OCI-LY1 (cell line): ENCODE measurements at regions not wholly inside any gene's neighbourhood (a gene's known extent, or its start where the extent isn't known, plus 50 kb on each side); places are given as distances from the start of the nearest gene placed in this dataset.

Experiments used
- H2AFZ ChIP-seq: fragments of 200-600 bp; sonication (generic), shearing (Covaris generic); 2 replicates; pipeline ENCODE4 v1.6.0; 2014; ENCODE audit warnings: antibody characterized with exemption, mild to moderate bottlenecking, low read length
- H3F3A ChIP-seq: fragments of 200-600 bp; sonication (generic), shearing (Covaris generic); 2 replicates; pipeline ENCODE4 v1.6.0; 2014; ENCODE audit warnings: mild to moderate bottlenecking, antibody characterized with exemption, low read length, moderate library complexity; ENCODE audit not compliant: insufficient read depth
- H3K27ac ChIP-seq: fragments of 200-600 bp; sonication (generic); 2 replicates; pipeline ENCODE4 v1.5.1; 2014; ENCODE audit warnings: low read length, mixed run types, mild to moderate bottlenecking, low read depth; ENCODE audit not compliant: poor library complexity, severe bottlenecking
- H3K27me3 ChIP-seq: fragments of 200-600 bp; sonication (generic); 2 replicates; pipeline ENCODE4 v1.6.0; 2014; ENCODE audit warnings: antibody characterized with exemption, mild to moderate bottlenecking, low read length, moderate library complexity; ENCODE audit not compliant: insufficient read depth
- H3K36me3 ChIP-seq: fragments of 200-600 bp; sonication (generic); 2 replicates; pipeline ENCODE4 v1.6.1; 2014; ENCODE audit warnings: mild to moderate bottlenecking, antibody characterized with exemption, low read length, moderate library complexity, mixed read lengths; ENCODE audit not compliant: insufficient read depth
- H3K4me1 ChIP-seq: fragments of 200-600 bp; sonication (generic); 2 replicates; pipeline ENCODE4 v1.5.1; 2014; ENCODE audit warnings: mild to moderate bottlenecking, low read length, moderate library complexity; ENCODE audit not compliant: insufficient read depth, severe bottlenecking
- H3K4me2 ChIP-seq: fragments of 200-600 bp; sonication (generic), shearing (Covaris generic); 2 replicates; pipeline ENCODE4 v1.6.1; 2014; ENCODE audit warnings: low read length
- H3K4me3 ChIP-seq: fragments of 200-600 bp; sonication (generic); 2 replicates; pipeline ENCODE4 v1.5.1; 2014; ENCODE audit warnings: low read length, low read depth, mild to moderate bottlenecking, mixed read lengths; ENCODE audit not compliant: poor library complexity, severe bottlenecking
- H3K79me2 ChIP-seq: fragments of 200-600 bp; shearing (Covaris generic); 2 replicates; pipeline ENCODE4 v1.6.1; 2016; ENCODE audit warnings: mixed run types, low read length, mixed read lengths; ENCODE audit not compliant: insufficient read depth
- H3K9ac ChIP-seq: fragments of 200-600 bp; sonication (generic), shearing (Covaris generic); 2 replicates; pipeline ENCODE4 v1.6.1; 2014; ENCODE audit warnings: mild to moderate bottlenecking, low read length, mixed read lengths
- H3K9me2 ChIP-seq: fragments of 200-600 bp; sonication (generic), shearing (Covaris generic); 2 replicates; pipeline ENCODE4 v1.6.1; 2014; ENCODE audit warnings: low read depth, mild to moderate bottlenecking, low read length, mixed read lengths
- H3K9me3 ChIP-seq: fragments of 200-600 bp; shearing (Covaris generic); 2 replicates; pipeline ENCODE4 v1.6.1; 2014; ENCODE audit warnings: low read length, mixed read lengths
- H4K20me1 ChIP-seq: fragments of 200-600 bp; sonication (generic), shearing (Covaris generic); 2 replicates; pipeline ENCODE4 v1.6.0; 2016; ENCODE audit warnings: mild to moderate bottlenecking, low read length; ENCODE audit not compliant: insufficient read depth
- CTCF ChIP-seq: fragments of 200-600 bp; sonication (generic), shearing (Covaris generic); IDR thresholded peaks from 2 replicates; pipeline ENCODE4 v1.5.1; 2017; ENCODE audit warnings: mild to moderate bottlenecking, antibody characterized with exemption, low read length, moderate library complexity, mixed read lengths
- EZH2 ChIP-seq: fragments of 200-600 bp; sonication (generic), shearing (Covaris generic); IDR thresholded peaks from 2 replicates; pipeline ENCODE4 v1.8.0; 2017; ENCODE audit warnings: borderline replicate concordance, mixed run types, mild to moderate bottlenecking, antibody characterized with exemption, low read length, moderate library complexity, mixed read lengths

DNA sequence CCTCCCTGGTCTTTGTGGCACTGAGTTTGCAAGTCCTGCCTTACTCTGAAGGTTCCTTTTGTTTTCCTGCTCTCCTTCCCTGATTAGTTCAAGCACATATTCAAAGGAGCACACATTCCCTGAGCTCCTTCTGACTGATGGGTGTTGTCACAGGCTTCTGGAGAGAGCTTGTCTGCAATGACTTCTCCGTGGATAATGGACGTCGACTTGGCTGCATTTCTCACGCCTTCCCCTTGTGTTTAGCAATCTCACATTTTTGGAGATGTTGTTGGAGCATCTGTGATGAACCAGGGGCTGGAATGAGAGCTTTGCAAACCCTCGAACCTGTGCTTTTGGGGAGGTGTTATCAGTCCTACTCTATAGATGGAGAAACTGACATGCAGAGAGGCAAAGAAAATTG is 375.4 kb upstream of the PROK2 start:
- no peaks in the 10 kb centered on the region for H3F3A ChIP-seq
- H3K4me2 ChIP-seq, result no peak overlapping the region
- no peaks in the 10 kb centered on the region for H3K36me3 ChIP-seq
- H3K4me3 ChIP-seq, result no peak overlapping the region
- H3K27me3 ChIP-seq, result no peaks in the 10 kb centered on the region; the same call in 1 of the 2 replicates
- peaks cover 21% of the 10 kb centered on the region for H3K4me1 ChIP-seq
- no peaks in the 10 kb centered on the region for H4K20me1 ChIP-seq
- no peaks in the 10 kb centered on the region for H3K9me2 ChIP-seq
- no peak overlapping the region for H3K9ac ChIP-seq
- no peaks in the 10 kb centered on the region for H3K9me3 ChIP-seq
- TF ChIP-seq EZH2 (no peak), CTCF (no peak)
- no peak overlapping the region for H3K27ac ChIP-seq
- no peaks in the 10 kb centered on the region for H3K79me2 ChIP-seq
- H2AFZ ChIP-seq, result no peak overlapping the region

DNA sequence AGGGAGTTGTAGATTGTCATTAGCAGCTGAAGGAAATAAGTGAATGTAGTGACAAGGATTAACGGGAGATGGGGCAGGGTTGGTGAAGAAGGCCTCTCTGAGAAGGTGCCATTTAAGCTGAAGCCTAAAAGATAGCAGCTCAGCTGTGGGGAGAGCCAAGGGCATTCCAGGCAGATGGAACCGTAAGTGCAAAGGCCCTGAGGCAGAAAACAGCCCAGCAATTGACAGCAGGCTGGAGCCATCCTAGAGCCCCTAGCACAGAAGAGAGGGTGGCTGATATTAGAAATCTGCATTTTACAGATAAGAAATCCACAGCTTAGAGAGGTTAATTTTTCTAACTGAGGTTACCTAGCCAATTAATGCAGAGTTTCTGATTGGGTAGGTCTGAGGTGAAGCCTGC is 374.5 kb upstream of the PROK2 start:
- H2AFZ ChIP-seq, result no peak overlapping the region
- H3K79me2 ChIP-seq, result no peaks in the 10 kb centered on the region
- no peaks in the 10 kb centered on the region for H4K20me1 ChIP-seq
- no peaks in the 10 kb centered on the region for H3K9me3 ChIP-seq
- H3K27ac ChIP-seq, result no peak overlapping the region
- H3F3A ChIP-seq, result no peaks in the 10 kb centered on the region
- no peak overlapping the region for H3K4me3 ChIP-seq
- H3K4me1 ChIP-seq, result peaks cover 13% of the 10 kb centered on the region
- H3K9me2 ChIP-seq, result no peaks in the 10 kb centered on the region
- H3K9ac ChIP-seq, result no peak overlapping the region
- no peaks in the 10 kb centered on the region; the same call in 1 of the 2 replicates for H3K27me3 ChIP-seq
- no peaks in the 10 kb centered on the region for H3K36me3 ChIP-seq
- no peak overlapping the region for H3K4me2 ChIP-seq
- TF ChIP-seq EZH2, result no peak
- TF ChIP-seq CTCF, result no peak

GRCh38 chr3:72158639-72159326 is 373.8 kb upstream of the PROK2 start:
- H2AFZ ChIP-seq, result no peak overlapping the region
- no peak overlapping the region for H3K9ac ChIP-seq
- no peak for TF ChIP-seq EZH2
- no peak for TF ChIP-seq CTCF
- no peaks in the 10 kb centered on the region; the same call in 1 of the 2 replicates for H3K27me3 ChIP-seq
- H3K27ac ChIP-seq, result no peak overlapping the region
- H3K4me1 ChIP-seq, result peaks cover 6% of the 10 kb centered on the region
- no peak overlapping the region for H3K4me3 ChIP-seq
- no peaks in the 10 kb centered on the region for H4K20me1 ChIP-seq
- no peak overlapping the region for H3K4me2 ChIP-seq
- H3K79me2 ChIP-seq, result no peaks in the 10 kb centered on the region
- H3K36me3 ChIP-seq, result no peaks in the 10 kb centered on the region
- H3K9me3 ChIP-seq, result 0 out of 2 replicates have a peak, but pooled peaks cover 3% of the 10 kb centered on the region
- no peaks in the 10 kb centered on the region for H3K9me2 ChIP-seq
- no peaks in the 10 kb centered on the region for H3F3A ChIP-seq
